Ramos (cell line): ENCODE measurements at regions not wholly inside any gene's neighbourhood (a gene's known extent, or its start where the extent isn't known, plus 50 kb on each side); places are given as distances from the start of the nearest gene placed in this dataset.
"Not testable (repeated sequence)": the region's sequence is repeated elsewhere in the genome, so short reads cannot be mapped to it uniquely, and the experiment has no call there.

Experiments
- in situ Hi-C: fragments of 300-500 bp; cut with MboI; formaldehyde crosslinking; loops from one replicate; pipeline ENCODE4 v1.14.3; 2022; ENCODE audit warnings: low sequenced_read_pairs; ENCODE audit not compliant: unreplicated experiment

- in situ Hi-C loops, result no loop called here
Observed at GRCh38 chr1:56248138-56248537, 331.2 kb downstream of the PLPP3 start.

- in situ Hi-C loops, result not testable (repeated sequence)
Observed at GRCh38 chr1:56246726-56247125, 332.6 kb downstream of the PLPP3 start.

- in situ Hi-C loops, result no loop called here
Observed at GRCh38 chr1:56240400-56240799, 339.0 kb downstream of the PLPP3 start.

GRCh38 chr1:56237491-56238064 lies 341.8 kb downstream of the PLPP3 start:
- in situ Hi-C loops, result no loop called here

GRCh38 chr1:56236688-56237087 lies 342.7 kb downstream of the PLPP3 start:
- in situ Hi-C loops, result no loop called here

GRCh38 chr1:56235909-56236510 lies 343.4 kb downstream of the PLPP3 start:
- in situ Hi-C loops, result no loop called here

GRCh38 chr1:56229186-56229585 lies 350.2 kb downstream of the PLPP3 start:
- in situ Hi-C loops, result no loop called here

GRCh38 chr1:56227886-56228285 lies 351.5 kb downstream of the PLPP3 start:
- in situ Hi-C loops, result no loop called here

- in situ Hi-C loops, result no loop called here
Observed at GRCh38 chr1:56227401-56227800, 352.0 kb downstream of the PLPP3 start.

GRCh38 chr1:56225964-56226815 lies 353.2 kb downstream of the PLPP3 start:
- in situ Hi-C loops, result no loop called here

GRCh38 chr1:56223968-56224367 lies 355.4 kb downstream of the PLPP3 start:
- in situ Hi-C loops, result no loop called here

GRCh38 chr1:56222914-56223540 lies 356.3 kb downstream of the PLPP3 start:
- in situ Hi-C loops, result no loop called here

GRCh38 chr1:56220021-56220420 lies 359.3 kb downstream of the PLPP3 start:
- in situ Hi-C loops, result no loop called here

GRCh38 chr1:56218023-56218422 lies 361.3 kb downstream of the PLPP3 start:
- in situ Hi-C loops, result no loop called here

- in situ Hi-C loops, result no loop called here
Observed at GRCh38 chr1:56216218-56216617, 363.1 kb downstream of the PLPP3 start.

- in situ Hi-C loops, result no loop called here
Observed at GRCh38 chr1:56215771-56216170, 363.6 kb downstream of the PLPP3 start.

- in situ Hi-C loops, result no loop called here
Observed at GRCh38 chr1:56215086-56215485, 364.3 kb downstream of the PLPP3 start.

GRCh38 chr1:56213068-56213467 lies 366.3 kb downstream of the PLPP3 start:
- in situ Hi-C loops, result no loop called here

- in situ Hi-C loops, result no loop called here
Observed at GRCh38 chr1:56212143-56212542, 367.2 kb downstream of the PLPP3 start.

- in situ Hi-C loops, result no loop called here
Observed at GRCh38 chr1:56206391-56206790, 373.0 kb downstream of the PLPP3 start.

GRCh38 chr1:56204206-56204605 lies 375.2 kb downstream of the PLPP3 start:
- in situ Hi-C loops, result no loop called here
